ENCODE measurements at regions not wholly inside any gene's neighbourhood (a gene's known extent, or its start where the extent isn't known, plus 50 kb on each side); places are given as distances from the start of the nearest gene placed in this dataset.

- Histone ChIP-seq H3K27ac (no peak overlapping the region), H3K9me3 (no peaks in the 10 kb centered on the region), H3K4me3 (no peak overlapping the region), H3K4me2 (no peak overlapping the region), H3K4me1 (no peaks in the 10 kb centered on the region)
- no peak for TF ChIP-seq ELK1 (IDR thresholded peaks at IDR 0.05; ENCODE audit: low read depth, low read length)
- no peak for TF ChIP-seq KDM1A (IDR thresholded peaks at IDR 0.05; ENCODE audit: low read depth)
- no peak for TF ChIP-seq ESRRA (IDR thresholded peaks at IDR 0.05; ENCODE audit: borderline replicate concordance, low read length)
- TF ChIP-seq HOXA7 (CRISPR knock-in tag; IDR thresholded peaks at IDR 0.05) = no peak
- TF ChIP-seq PHF8 (IDR thresholded peaks at IDR 0.05; ENCODE audit: borderline replicate concordance, low read depth) = no peak
- no peak for TF ChIP-seq FOSL2 (IDR thresholded peaks at IDR 0.05)
- TF ChIP-seq FOSL2 (CRISPR knock-in tag; IDR thresholded peaks at IDR 0.05) = peak; percentile 20; the same call in 1 of the 2 replicates
- TF ChIP-seq RFX5 (IDR thresholded peaks at IDR 0.05) = no peak
- no peak for TF ChIP-seq RARB (CRISPR knock-in tag; IDR thresholded peaks at IDR 0.05)
- DNase-seq (ENCODE audit: low read depth in 1 of 2, low spot score in 1 of 2) (no peak), ATAC-seq (no peak), FAIRE-seq (no peak)
- ChIA-PET POLR2A (no interaction called here), CTCF (interaction anchor here (0.9 to 2.4 kb wide), 2 partner anchors 23 to 465 kb away, joined by 3 to 13 read pairs; no protein-coding TSS in a partner anchor)
- 54% methylated on average over 1 of the region's 1 CpG for WGBS (ENCODE audit: missing lambda C conversion rate)
These were observed 147.5 kb downstream of the TSEN15 start for GRCh38 chr1:184199036-184199435.

GRCh38 chr1:184199438-184200085 is 148.0 kb downstream of the TSEN15 start:
- ATAC-seq (no peak), FAIRE-seq (no peak), DNase-seq (ENCODE audit: low read depth in 1 of 2, low spot score in 1 of 2) (no peak)
- 18% methylated on average over 4 of the region's 4 CpGs for WGBS (ENCODE audit: missing lambda C conversion rate)
- no peak overlapping the region for H3K4me2 ChIP-seq
- no peak for TF ChIP-seq JUNB (IDR thresholded peaks at IDR 0.05)
- TF ChIP-seq TFCP2L1 (CRISPR knock-in tag; IDR thresholded peaks at IDR 0.05) = no peak
- TF ChIP-seq HOXB13 (CRISPR knock-in tag; IDR thresholded peaks at IDR 0.05; ENCODE audit: low read depth) = no peak
- no peak for TF ChIP-seq BHLHE40 (IDR thresholded peaks at IDR 0.05; ENCODE audit: low read depth, low read length)
- no peak for TF ChIP-seq CBX2 (IDR thresholded peaks at IDR 0.05; ENCODE audit: borderline replicate concordance, low read depth)
- H3K4me3 ChIP-seq = no peak overlapping the region
- no peak overlapping the region for H3K27ac ChIP-seq
- no peaks in the 10 kb centered on the region for H3K4me1 ChIP-seq
- no peaks in the 10 kb centered on the region for H3K9me3 ChIP-seq
- ChIA-PET CTCF (interaction anchor here (0.9 to 2.4 kb wide), 2 partner anchors 22 to 464 kb away, joined by 3 to 13 read pairs; no protein-coding TSS in a partner anchor), POLR2A (no interaction called here)

GRCh38 chr1:184208622-184209021 is 157.1 kb downstream of the TSEN15 start:
- DNase-seq (ENCODE audit: low read depth in 1 of 2, low spot score in 1 of 2) (no peak), FAIRE-seq (no peak), ATAC-seq (no peak)
- ChIA-PET POLR2A (no interaction called here), CTCF (interaction anchor here (1.7 kb wide), 1 partner anchor 14 kb away, joined by 7 read pairs; no protein-coding TSS in a partner anchor)
- H3K4me2 ChIP-seq = no peak overlapping the region
- no peaks in the 10 kb centered on the region for H3K4me1 ChIP-seq
- H3K4me3 ChIP-seq = no peak overlapping the region
- no peak for TF ChIP-seq RAD21 (conservative IDR thresholded peaks at IDR 0.05 in 1 of 2, IDR thresholded peaks at IDR 0.05 in 1 of 2)
- no peak for TF ChIP-seq CHD4 (IDR thresholded peaks at IDR 0.05; ENCODE audit: borderline replicate concordance)
- TF ChIP-seq RNF2 (IDR thresholded peaks at IDR 0.05; ENCODE audit: borderline replicate concordance, low read depth) = no peak
- no peak for TF ChIP-seq TFCP2L1 (CRISPR knock-in tag; IDR thresholded peaks at IDR 0.05)
- TF ChIP-seq E2F6 (IDR thresholded peaks at IDR 0.05; ENCODE audit: borderline replicate concordance, low read depth) = no peak
- TF ChIP-seq EHMT2 (IDR thresholded peaks at IDR 0.05; ENCODE audit: low read depth) = no peak
- no peak for TF ChIP-seq BHLHE40 (IDR thresholded peaks at IDR 0.05; ENCODE audit: low read depth, low read length)
- TF ChIP-seq CTCF (IDR thresholded peaks at IDR 0.05) = no peak
- TF ChIP-seq HOXB5 (CRISPR knock-in tag; IDR thresholded peaks at IDR 0.05) = no peak
- TF ChIP-seq MAFK (IDR thresholded peaks at IDR 0.05; ENCODE audit: partially characterized antibody) = no peak
- TF ChIP-seq MYC (IDR thresholded peaks at IDR 0.05; ENCODE audit: borderline replicate concordance, low read length) = no peak
- 13% methylated on average over 2 of the region's 2 CpGs for WGBS (ENCODE audit: missing lambda C conversion rate)
- H3K9me3 ChIP-seq = no peaks in the 10 kb centered on the region
- H3K27ac ChIP-seq = no peak overlapping the region

Measured in A549 (cell line).